H9 (cell line): ENCODE measurements at regions not wholly inside any gene's neighbourhood (a gene's known extent, or its start where the extent isn't known, plus 50 kb on each side); places are given as distances from the start of the nearest gene placed in this dataset.

Experiments used
- DNase-seq: peaks from one replicate; pipeline ENCODE4 v3.0.0-alpha.2; 2017
- H2AFZ ChIP-seq: one replicate; pipeline ENCODE4 v1.6.1; 2013; ENCODE audit warnings: mild to moderate bottlenecking, low read length, control low read depth, moderate library complexity
- H2AK5ac ChIP-seq: 2 replicates; pipeline ENCODE4 v1.6.1; 2013; ENCODE audit warnings: low read length, control low read depth, mixed read lengths; ENCODE audit not compliant: insufficient read length
- H2BK120ac ChIP-seq: one replicate; pipeline ENCODE4 v1.6.1; 2013; ENCODE audit warnings: low read depth, mild to moderate bottlenecking, low read length, control low read depth, inconsistent platforms; ENCODE audit not compliant: poor library complexity, severe bottlenecking
- H2BK12ac ChIP-seq: 2 replicates; pipeline ENCODE4 v1.6.1; 2013; ENCODE audit warnings: low read length, control low read depth, mixed read lengths, low read depth; ENCODE audit not compliant: insufficient read length
- H2BK15ac ChIP-seq: 2 replicates; pipeline ENCODE4 v1.6.1; 2013; ENCODE audit warnings: low read depth, low read length, control low read depth
- H2BK20ac ChIP-seq: one replicate; pipeline ENCODE4 v1.6.1; 2013; ENCODE audit warnings: low read depth, mild to moderate bottlenecking, low read length, control low read depth, inconsistent platforms; ENCODE audit not compliant: poor library complexity, severe bottlenecking
- H2BK5ac ChIP-seq: 2 replicates; pipeline ENCODE4 v1.6.1; 2013; ENCODE audit warnings: low read length, control low read depth, mixed read lengths; ENCODE audit not compliant: insufficient read length
- H3K14ac ChIP-seq: 2 replicates; pipeline ENCODE4 v1.6.1; 2013; ENCODE audit warnings: low read length, control low read depth; ENCODE audit not compliant: insufficient read depth
- H3K18ac ChIP-seq: 2 replicates; pipeline ENCODE4 v1.6.1; 2013; ENCODE audit warnings: low read depth, mild to moderate bottlenecking, mixed read lengths, low read length, control low read depth; ENCODE audit not compliant: insufficient read length
- H3K23ac ChIP-seq: 2 replicates; pipeline ENCODE4 v1.6.1; 2013; ENCODE audit warnings: low read length, control low read depth, mixed read lengths, low read depth; ENCODE audit not compliant: insufficient read length
- H3K23me2 ChIP-seq: 2 replicates; pipeline ENCODE4 v1.6.1; 2013; ENCODE audit warnings: low read depth, mild to moderate bottlenecking, mixed read lengths, low read length, control low read depth; ENCODE audit not compliant: insufficient read length, poor library complexity, severe bottlenecking
- H3K27ac ChIP-seq: 2 replicates; pipeline ENCODE4 v1.5.1; 2013; ENCODE audit warnings: low read length, control low read depth, mixed read lengths, low read depth; ENCODE audit not compliant: insufficient read length
- H3K27me3 ChIP-seq: 2 replicates; pipeline ENCODE4 v1.6.1; 2013; ENCODE audit warnings: low read length, control low read depth, inconsistent platforms; ENCODE audit not compliant: insufficient read depth
- H3K4ac ChIP-seq: 2 replicates; pipeline ENCODE4 v1.6.1; 2013; ENCODE audit warnings: low read depth, mild to moderate bottlenecking, control low read depth, inconsistent platforms, low read length, moderate library complexity
- H3K4me1 ChIP-seq: 2 replicates; pipeline ENCODE4 v1.6.1; 2013; ENCODE audit warnings: low read length, control low read depth, inconsistent platforms; ENCODE audit not compliant: insufficient read depth
- H3K4me2 ChIP-seq: 2 replicates; pipeline ENCODE4 v1.6.1; 2013; ENCODE audit warnings: low read length, control low read depth, mixed read lengths; ENCODE audit not compliant: insufficient read length, insufficient read depth
- H3K56ac ChIP-seq: 2 replicates; pipeline ENCODE4 v1.6.1; 2013; ENCODE audit warnings: low read depth, mild to moderate bottlenecking, mixed read lengths, low read length, control low read depth; ENCODE audit not compliant: insufficient read length
- H3K79me1 ChIP-seq: 2 replicates; pipeline ENCODE4 v1.6.1; 2013; ENCODE audit warnings: low read depth, mild to moderate bottlenecking, moderate library complexity, low read length, control low read depth, inconsistent platforms; ENCODE audit not compliant: insufficient read depth, poor library complexity, severe bottlenecking
- H3K79me2 ChIP-seq: 2 replicates; pipeline ENCODE4 v1.6.1; 2013; ENCODE audit warnings: low read length, control low read depth, inconsistent platforms; ENCODE audit not compliant: insufficient read depth
- H3K9ac ChIP-seq: 2 replicates; pipeline ENCODE4 v1.6.1; 2013; ENCODE audit warnings: low read length, control low read depth, mixed read lengths; ENCODE audit not compliant: insufficient read length; ENCODE audit errors: extremely low read depth
- H3K9me3 ChIP-seq: one replicate; pipeline ENCODE4 v1.6.1; 2013; ENCODE audit warnings: low read depth, low read length, inconsistent platforms; ENCODE audit not compliant: control insufficient read depth
- H3T11ph ChIP-seq: one replicate; pipeline ENCODE4 v1.6.1; 2013; ENCODE audit warnings: mild to moderate bottlenecking, low read length, control low read depth, inconsistent platforms
- H4K20me1 ChIP-seq: one replicate; pipeline ENCODE4 v1.6.1; 2013; ENCODE audit not compliant: control insufficient read depth, insufficient read length, insufficient read depth
- H4K5ac ChIP-seq: 2 replicates; pipeline ENCODE4 v1.6.1; 2013; ENCODE audit warnings: low read depth, mild to moderate bottlenecking, mixed read lengths, low read length, control low read depth; ENCODE audit not compliant: insufficient read length
- H4K8ac ChIP-seq: replicated peaks from 2 replicates; pipeline ENCODE4 v1.6.1; 2013; ENCODE audit warnings: low read length, control low read depth, mixed read lengths, low read depth; ENCODE audit not compliant: insufficient read length
- H4K91ac ChIP-seq: 2 replicates; pipeline ENCODE4 v1.6.1; 2013; ENCODE audit warnings: low read depth, mild to moderate bottlenecking, moderate library complexity, mixed read lengths, low read length, control low read depth; ENCODE audit not compliant: insufficient read length
- H3K27ac Mint-ChIP-seq, 3 experiments: 2 replicates in 2 of 3; 3 replicates in 1 of 3; pipeline ENCODE4 v1.8.0; 2020 to 2021; ENCODE audit warnings: mixed read lengths in 3 of 3, mild to moderate bottlenecking in 1 of 3, moderate library complexity in 1 of 3
- H3K27me3 Mint-ChIP-seq: 2 replicates; pipeline ENCODE4 v1.8.0; 2021; ENCODE audit warnings: low read depth, mild to moderate bottlenecking, moderate library complexity, mixed read lengths
- H3K36me3 Mint-ChIP-seq, 3 experiments: 2 replicates in 2 of 3; 3 replicates in 1 of 3; pipeline ENCODE4 v1.8.0; 2020 to 2021; ENCODE audit warnings: low read depth in 3 of 3, mixed read lengths in 3 of 3; ENCODE audit not compliant: insufficient read depth in 1 of 3
- H3K4me1 Mint-ChIP-seq, 2 experiments: 2 replicates each; pipeline ENCODE4 v1.8.0; 2020; ENCODE audit warnings: mixed read lengths in 2 of 2
- H3K4me3 Mint-ChIP-seq, 2 experiments: 2 replicates in 1 of 2; 3 replicates in 1 of 2; pipeline ENCODE4 v1.8.0; 2020 to 2021; ENCODE audit warnings: mild to moderate bottlenecking in 2 of 2, mixed read lengths in 2 of 2, moderate library complexity in 1 of 2
- H3K9me3 Mint-ChIP-seq, 2 experiments: 2 replicates in 1 of 2; 3 replicates in 1 of 2; pipeline ENCODE4 v1.8.0; 2020; ENCODE audit warnings: mild to moderate bottlenecking in 2 of 2, mixed read lengths in 2 of 2, moderate library complexity in 1 of 2
- CTCF ChIP-seq: fragments of 200-600 bp; sonication (generic); conservative IDR thresholded peaks from 3 replicates; pipeline ENCODE4 v1.8.0; 2021; ENCODE audit warnings: antibody characterized with exemption, mild to moderate bottlenecking
- WGBS: extraction: QIAGEN DNeasy Blood & Tissue Kit; methylation state at CpG from one replicate; pipeline ENCODE4 v1.1.7; 2013; ENCODE audit warnings: missing lambda C conversion rate, low lambda C conversion rate, mixed read lengths; ENCODE audit not compliant: insufficient read length; ENCODE audit errors: extremely low coverage; 5-methylcytosine and 5-hydroxymethylcytosine counted together

DNA sequence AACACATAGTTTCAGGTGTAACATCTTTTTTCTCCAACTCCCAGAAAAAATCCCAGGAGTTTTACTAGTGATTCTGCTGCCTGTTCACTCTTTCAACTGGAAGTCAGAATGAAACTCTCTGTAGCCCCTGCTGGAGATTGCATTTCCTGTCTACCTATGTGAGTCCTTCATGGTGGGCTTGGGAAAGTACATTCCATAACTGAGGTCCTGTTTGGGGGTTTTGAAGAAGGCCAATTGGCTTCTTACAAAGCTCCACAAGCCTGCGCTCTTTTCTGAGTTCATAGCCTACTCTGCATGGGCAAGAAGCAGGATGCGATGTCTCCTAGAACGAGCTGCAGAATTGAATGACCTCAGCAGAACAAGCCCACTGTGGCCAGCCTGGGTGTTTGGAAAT lies 86.7 kb downstream of the LYZL2 start:
- Histone ChIP-seq H3K9me3 (no peaks in the 10 kb centered on the region), H3K23me2 (no peaks in the 10 kb centered on the region), H3K4me1 (peaks cover 13% of the 10 kb centered on the region; the same call in 1 of the 2 replicates), H2BK12ac (no peak overlapping the region), H2BK120ac (no peak overlapping the region), H2BK5ac (no peak overlapping the region), H3T11ph (no peak overlapping the region), H3K27me3 (no peaks in the 10 kb centered on the region), H4K8ac (no peak overlapping the region), H3K4ac (no peak overlapping the region), H3K79me2 (no peaks in the 10 kb centered on the region), H3K9ac (no peak overlapping the region), H3K14ac (no peak overlapping the region), H4K5ac (no peak overlapping the region), H3K56ac (no peak overlapping the region), H3K79me1 (no peaks in the 10 kb centered on the region), H3K4me2 (no peak overlapping the region), H2BK20ac (no peak overlapping the region), H2BK15ac (no peak overlapping the region), H2AFZ (no peak overlapping the region), H2AK5ac (no peak overlapping the region), H4K91ac (no peak overlapping the region), H3K23ac (no peak overlapping the region), H3K27ac (no peak overlapping the region), H4K20me1 (no peaks in the 10 kb centered on the region), H3K18ac (no peak overlapping the region)
- WGBS, result no CpG with 5 or more reads among the region's 3 CpGs
- no peak for DNase-seq
- TF ChIP-seq CTCF, result no peak
- Mint-ChIP-seq H3K9me3 (no peaks in the 10 kb centered on the region), H3K36me3 (no peaks in the 10 kb centered on the region), H3K27ac (no peak overlapping the region), H3K27me3 (no peaks in the 10 kb centered on the region; the same call in 1 of the 2 replicates), H3K4me1 (peaks cover 14 to 28% of the 10 kb centered on the region in 2 experiments), H3K4me3 (no peak overlapping the region)
